ENCODE measurements at regions not wholly inside any gene's neighbourhood (a gene's known extent, or its start where the extent isn't known, plus 50 kb on each side); places are given as distances from the start of the nearest gene placed in this dataset.
A peak's percentile ranks its signal among the peaks of the same experiment; 100 is the strongest.

- TF ChIP-seq CTCFL (IDR thresholded peaks at IDR 0.05; ENCODE audit: borderline replicate concordance, insufficient read depth, low read depth, low read length, poor library complexity, severe bottlenecking) (no peak), DEAF1 (CRISPR knock-in tag; IDR thresholded peaks at IDR 0.05) (no peak), XRCC4 (IDR thresholded peaks at IDR 0.05; ENCODE audit: extremely low read depth, insufficient read depth, insufficient read length) (no peak), STAT5B (CRISPR knock-in tag; IDR thresholded peaks at IDR 0.05) (no peak), BMI1 (IDR thresholded peaks at IDR 0.05; ENCODE audit: low read length) (no peak), NFE2 (IDR thresholded peaks at IDR 0.05; ENCODE audit: low read depth) (no peak), ZNF280B (CRISPR knock-in tag; IDR thresholded peaks at IDR 0.05) (no peak), HCFC1 (IDR thresholded peaks at IDR 0.05; ENCODE audit: low read depth, low read length) (no peak), ZNF124 (CRISPR knock-in tag; IDR thresholded peaks at IDR 0.05) (no peak), FUS (optimal IDR thresholded peaks at IDR 0.05; ENCODE audit: low read depth, low read length) (no peak), EWSR1 (IDR thresholded peaks at IDR 0.05; ENCODE audit: borderline replicate concordance, low read depth, partially characterized antibody) (no peak), LCOR (CRISPR knock-in tag; IDR thresholded peaks at IDR 0.05) (no peak), EP400 (IDR thresholded peaks at IDR 0.05) (no peak), ETV1 (tag; conservative IDR thresholded peaks at IDR 0.05; ENCODE audit: low read depth) (no peak), RBM25 (IDR thresholded peaks at IDR 0.05; ENCODE audit: low read depth, low read length, severe bottlenecking) (no peak), SRF (CRISPR knock-in tag; IDR thresholded peaks at IDR 0.05) (peak in 1 of 2 experiments; percentile 67; a peak in 1 of 4 replicates), ZNF224 (CRISPR knock-in tag; IDR thresholded peaks at IDR 0.05) (no peak), CREM (IDR thresholded peaks at IDR 0.05; ENCODE audit: low read depth) (no peak), ATF3 (IDR thresholded peaks at IDR 0.05) (peak; percentile 73), ATF3 (CRISPR knock-in tag; conservative IDR thresholded peaks at IDR 0.05) (no peak), CHCHD3 (CRISPR knock-in tag; IDR thresholded peaks at IDR 0.05) (no peak), ELF1 (tag; IDR thresholded peaks at IDR 0.05) (no peak), ZKSCAN3 (CRISPR knock-in tag; IDR thresholded peaks at IDR 0.05) (no peak), ZNF316 (IDR thresholded peaks at IDR 0.05) (no peak)
- TF ChIP-seq, protein P1, sequence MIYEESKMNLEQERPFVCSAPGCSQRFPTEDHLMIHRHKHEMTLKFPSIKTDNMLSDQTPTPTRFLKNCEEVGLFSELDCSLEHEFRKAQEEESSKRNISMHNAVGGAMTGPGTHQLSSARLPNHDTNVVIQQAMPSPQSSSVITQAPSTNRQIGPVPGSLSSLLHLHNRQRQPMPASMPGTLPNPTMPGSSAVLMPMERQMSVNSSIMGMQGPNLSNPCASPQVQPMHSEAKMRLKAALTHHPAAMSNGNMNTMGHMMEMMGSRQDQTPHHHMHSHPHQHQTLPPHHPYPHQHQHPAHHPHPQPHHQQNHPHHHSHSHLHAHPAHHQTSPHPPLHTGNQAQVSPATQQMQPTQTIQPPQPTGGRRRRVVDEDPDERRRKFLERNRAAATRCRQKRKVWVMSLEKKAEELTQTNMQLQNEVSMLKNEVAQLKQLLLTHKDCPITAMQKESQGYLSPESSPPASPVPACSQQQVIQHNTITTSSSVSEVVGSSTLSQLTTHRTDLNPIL (CRISPR knock-in tag; IDR thresholded peaks at IDR 0.05), result no peak
Measured at GRCh38 chr1:63157085-63157484, 165.3 kb upstream of the FOXD3 start (continued).

All from K562 (cell line).